DMS 273 (cell line): ENCODE measurements at regions not wholly inside any gene's neighbourhood (a gene's known extent, or its start where the extent isn't known, plus 50 kb on each side); places are given as distances from the start of the nearest gene placed in this dataset.
"Not testable (repeated sequence)": the region's sequence is repeated elsewhere in the genome, so short reads cannot be mapped to it uniquely, and the experiment has no call there.

Experiments
- DNase-seq: peaks from one replicate; lab custom pipeline; 2025; ENCODE audit not compliant: unreplicated experiment; lab: John Stamatoyannopoulos, UW

DNA sequence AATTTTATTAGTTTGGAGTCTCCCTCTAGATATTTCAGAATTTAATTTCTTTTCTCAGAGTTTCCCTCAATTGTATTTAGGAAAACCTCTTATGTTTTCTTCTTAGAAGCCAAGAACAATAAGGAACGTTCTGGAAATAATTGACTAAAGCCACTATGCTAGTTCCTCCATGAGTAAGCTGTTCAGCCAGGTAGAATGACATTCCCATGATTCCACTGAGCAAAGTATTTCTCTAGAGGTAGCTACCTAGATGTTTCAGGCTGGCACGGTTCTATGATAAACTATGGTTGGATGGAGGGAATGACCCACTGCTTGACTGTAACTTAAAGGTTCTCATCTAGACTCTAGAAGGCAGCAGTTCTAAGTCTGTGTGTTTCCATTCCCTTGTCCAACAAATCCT is 62.4 kb downstream of the CLDN17 start:
- DNase-seq, result no peak

DNA sequence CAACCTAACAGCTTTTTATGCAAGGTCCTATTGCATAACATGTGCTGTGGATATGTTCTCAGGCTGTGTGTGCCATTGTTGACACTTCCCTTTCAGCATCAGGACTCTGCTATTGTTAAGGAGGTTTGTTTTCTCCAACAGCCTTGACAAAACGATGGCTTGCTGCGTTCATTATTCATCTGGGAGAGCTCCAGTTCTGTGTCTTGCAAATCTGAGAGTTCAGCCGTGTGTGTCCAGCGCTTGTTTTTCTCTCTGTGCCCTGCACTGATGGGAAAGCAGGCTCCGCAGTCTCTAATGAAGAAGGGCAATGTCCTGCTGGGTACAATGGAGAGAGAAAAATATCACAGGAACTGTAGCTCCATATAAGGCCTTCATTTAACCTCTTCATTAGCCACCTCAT is 63.7 kb downstream of the CLDN17 start:
- DNase-seq, result no peak

DNA sequence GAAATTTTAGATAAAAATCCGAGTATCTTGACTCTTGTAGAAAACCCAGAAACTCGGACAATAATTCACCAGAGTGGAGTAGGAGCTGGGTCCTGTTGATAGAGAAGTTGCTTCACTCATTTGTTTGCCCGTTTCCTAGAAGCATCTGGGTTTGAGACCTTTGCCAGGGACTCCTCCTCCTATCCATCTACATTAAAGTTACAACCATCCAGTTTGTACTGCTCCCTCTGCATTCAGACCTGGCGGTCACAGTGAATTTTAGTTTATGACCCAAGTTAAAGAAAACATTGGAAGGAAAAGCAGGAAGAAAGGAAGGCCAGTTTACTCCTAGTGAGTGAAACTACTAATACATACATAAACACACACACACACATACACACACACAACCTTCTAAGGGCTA is 64.6 kb downstream of the CLDN17 start:
- DNase-seq, result no peak

DNA sequence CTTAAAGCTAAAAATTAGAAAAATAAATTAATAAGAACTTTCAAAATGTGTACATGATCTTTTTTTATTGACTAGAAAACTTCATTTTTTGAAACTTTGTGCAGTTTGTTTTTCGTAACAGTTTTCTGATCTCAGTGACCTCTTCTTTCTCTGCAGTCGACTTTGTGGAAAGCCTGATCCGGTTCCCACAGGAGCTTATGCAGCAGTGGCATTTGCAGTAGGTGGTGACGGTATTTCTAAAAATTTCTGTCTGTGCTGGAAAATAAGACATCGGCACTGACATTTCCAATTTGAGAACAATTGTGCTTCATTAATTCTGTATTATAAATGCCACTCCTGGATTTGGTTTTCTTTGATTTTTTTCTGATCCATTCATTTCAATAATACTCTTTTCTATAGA is 68.8 kb downstream of the CLDN17 start:
- DNase-seq, result no peak

DNA sequence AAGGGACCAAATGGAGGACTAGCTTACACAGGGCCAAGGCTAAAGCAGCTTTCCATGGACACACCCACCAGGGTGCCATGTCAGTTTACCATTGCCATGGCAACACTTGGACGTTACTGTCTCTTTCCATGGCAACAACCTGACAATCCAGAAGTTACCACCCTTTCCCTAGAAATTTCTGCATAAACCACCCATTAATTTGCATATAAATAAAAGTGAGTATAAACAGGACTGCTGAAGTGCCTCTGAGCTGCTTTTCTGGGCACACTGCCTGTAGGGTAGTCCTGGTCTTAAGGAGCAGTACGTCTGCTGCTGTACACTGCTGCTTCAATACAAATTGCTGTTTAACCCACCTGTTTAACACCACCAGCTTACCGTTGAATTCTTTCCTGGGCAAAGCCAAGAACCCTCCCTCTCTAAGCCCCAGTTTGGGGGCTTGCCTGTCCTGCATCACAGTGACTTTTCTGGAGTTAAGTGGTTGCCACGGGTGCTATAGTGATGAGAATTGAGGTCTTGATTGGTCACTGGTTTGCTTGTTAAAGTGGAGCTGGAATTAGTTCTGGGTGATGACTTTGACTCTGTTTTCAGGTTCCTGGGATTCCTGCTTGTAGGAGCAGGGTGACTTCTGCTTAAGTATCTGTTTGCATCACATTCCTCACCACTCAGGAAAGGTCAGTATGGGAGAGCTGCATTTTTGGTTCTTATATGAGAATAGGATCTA is 83.2 kb downstream of the CLDN17 start:
- no peak for DNase-seq

DNA sequence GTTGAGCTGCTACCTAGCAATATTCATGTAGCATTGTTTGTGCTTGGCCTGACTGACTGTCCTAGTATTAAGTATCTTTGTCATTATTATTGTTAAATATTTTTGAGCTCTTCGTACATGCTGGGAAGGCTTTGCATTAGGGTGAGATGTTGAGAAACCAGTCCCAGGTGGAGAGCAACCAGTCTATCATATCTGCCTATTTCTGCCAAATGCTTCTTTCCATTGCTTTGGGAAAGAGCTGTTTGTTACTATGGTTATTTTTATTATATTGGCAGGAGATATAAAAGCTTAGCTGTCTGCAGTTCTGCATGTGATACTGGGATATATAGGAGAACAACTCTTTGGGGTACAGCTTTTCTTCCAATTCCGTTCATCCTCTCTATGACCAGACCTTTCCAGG is 85.1 kb downstream of the CLDN17 start:
- no peak for DNase-seq

DNA sequence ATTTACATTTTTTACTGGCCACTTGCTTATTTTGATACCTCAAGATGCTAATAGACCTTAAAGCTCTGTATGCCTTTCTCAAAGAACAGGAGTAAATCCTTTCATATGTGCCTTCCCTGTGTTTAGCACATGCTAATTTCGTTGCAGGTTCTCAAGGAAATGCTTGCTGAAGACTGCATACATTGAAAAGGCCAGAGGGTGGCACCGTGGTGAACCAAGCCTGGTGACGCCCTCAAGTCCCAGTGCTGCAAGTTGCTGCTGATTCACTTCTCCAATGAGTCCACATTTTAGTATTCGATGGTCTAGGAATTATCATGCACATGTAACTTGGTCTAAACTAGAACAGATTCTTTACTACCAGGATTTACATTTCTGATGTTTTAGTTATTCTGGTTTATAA is 94.1 kb downstream of the CLDN17 start:
- DNase-seq, result peak; percentile 15

DNA sequence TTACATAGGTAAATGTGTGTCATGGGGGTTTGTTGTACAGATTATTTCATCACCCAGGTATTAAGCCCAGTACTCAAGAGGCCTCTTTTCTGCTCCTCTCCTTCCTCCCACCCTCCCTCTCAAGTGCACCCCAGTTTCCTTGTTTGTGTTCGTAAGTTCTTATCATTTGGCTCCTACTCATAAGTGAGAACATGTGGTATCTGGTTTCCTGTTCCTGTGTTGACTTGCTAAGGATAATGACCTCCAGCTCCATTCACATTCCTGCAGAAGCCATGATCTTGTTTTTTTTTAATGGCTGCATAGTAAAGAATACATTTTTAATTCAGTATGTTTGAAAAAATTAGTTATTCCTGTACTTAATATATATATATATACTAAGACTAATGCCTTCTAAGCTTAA is 107.7 kb downstream of the CLDN17 start:
- no peak for DNase-seq

DNA sequence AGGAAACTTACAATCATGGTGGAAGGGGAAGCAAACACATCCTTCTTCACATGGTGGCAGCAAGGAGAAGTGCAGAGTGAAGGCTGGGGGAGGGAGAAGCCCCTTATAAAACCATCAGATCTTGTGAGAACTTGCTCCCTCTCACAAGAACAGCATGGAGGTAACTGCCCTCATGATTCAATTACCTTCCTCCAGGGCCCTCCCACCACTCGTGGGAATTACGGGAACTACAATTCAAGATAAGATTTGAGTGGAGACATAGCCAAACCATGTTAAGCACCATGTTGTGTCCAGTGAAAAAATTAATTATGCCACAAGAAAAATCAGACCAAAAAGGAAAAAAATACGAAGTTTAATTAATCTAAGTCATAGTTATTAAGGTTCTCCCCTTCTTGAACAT is 109.5 kb downstream of the CLDN17 start:
- no peak for DNase-seq

DNA sequence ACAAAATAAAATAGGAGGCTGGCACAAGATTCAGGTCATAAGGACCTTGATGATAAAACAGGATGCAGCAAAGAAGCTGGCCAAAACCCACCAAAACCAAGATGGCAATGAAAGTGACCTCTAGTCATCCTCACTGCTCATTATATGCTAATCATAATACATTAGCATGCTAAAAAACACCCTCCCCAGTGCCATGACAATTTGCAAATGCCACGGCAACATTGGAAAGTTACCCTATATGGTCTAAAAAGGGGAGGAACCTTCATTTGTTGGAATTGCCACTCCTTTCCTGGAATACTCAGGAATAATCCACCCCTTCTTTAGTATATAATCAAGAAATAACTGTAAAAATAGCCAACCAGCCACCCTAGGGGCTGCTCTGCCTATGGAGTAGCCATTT is 108.8 kb upstream of the GRIK1 start:
- DNase-seq, result no peak

DNA sequence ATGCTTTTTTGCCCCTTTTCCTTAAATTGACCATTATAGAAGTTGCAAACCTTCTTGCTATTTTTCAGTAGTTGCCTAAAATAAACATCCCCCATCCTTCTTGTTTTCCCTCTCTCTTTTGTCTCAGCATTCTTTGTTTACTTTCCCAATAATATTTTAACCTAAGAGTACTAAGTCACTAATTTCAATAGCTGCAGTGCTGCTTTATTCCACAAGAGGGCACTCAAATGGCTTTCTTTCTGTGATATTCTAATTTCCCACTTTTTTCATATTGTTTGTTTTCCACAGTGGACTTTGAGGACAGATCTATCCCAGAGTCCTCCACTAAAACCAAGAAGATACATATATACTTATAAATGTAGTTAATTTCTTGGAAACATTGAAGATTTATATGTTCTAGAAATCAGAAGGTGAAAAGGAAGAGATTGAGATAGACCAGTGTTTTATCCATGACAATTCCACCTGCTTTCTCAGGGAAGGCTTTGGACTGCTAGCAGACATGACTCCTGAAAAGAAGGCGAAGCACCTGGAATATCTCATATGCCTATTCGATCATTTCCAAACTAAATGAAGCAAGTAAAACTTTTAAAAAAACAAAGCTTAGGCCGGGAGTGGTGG is 104.8 kb upstream of the GRIK1 start:
- DNase-seq, result peak; percentile 38

DNA sequence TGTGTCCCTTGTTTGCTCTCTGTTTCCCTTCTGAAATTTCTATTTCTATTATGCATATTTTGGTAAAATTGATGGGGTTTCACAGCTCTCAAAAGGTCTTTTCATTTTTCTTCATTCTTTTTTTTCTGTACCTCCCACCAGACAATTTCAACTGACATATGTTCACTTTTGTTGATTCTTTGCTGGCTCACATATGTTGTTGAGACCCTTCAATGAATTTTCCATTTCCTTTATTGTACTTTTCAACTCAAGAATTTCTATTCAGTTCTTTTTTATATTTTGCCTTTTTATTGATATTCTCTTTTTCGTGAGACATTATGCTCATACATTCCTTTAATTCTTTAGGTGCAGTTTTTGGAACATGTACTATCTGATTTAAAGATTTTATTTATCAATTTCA is 102.6 kb upstream of the GRIK1 start:
- DNase-seq, result no peak

DNA sequence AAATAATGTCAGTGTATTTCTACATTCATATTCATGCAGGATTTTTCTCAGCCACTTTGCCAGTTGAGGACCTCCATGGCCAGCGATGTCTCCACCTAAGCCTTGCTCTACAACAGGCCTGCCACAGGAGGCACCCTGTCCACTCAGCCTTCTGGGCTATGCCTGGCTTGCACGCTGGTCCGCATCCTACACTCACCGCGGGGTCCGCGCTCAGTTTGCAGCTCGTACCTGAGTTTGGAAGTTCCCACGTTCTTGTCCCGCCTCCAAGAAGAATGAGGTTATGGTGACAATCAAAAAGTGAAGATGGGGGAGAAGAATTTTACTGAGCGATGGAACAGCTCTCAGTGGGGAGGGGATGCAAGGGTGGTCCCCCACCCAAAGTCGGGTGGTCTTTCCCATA is 93.6 kb upstream of the GRIK1 start:
- DNase-seq, result no peak

DNA sequence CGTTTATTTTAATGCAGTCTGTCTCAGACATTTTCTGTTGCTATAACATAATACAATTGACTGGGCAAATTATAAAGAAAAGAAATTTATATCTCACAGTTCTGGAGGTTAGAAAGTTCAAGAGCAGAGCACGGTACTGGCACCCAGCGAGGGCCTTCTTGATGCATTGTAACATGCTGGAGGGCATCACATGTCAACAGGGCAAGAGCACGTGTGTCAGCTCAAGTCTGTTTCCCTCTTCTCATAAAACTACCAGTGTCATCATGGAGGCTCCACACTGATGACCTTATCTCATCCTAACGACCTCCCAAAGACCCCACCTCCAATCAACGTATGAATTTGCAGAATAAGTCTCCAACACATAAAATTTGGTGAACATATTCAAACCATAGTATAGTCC is 90.6 kb upstream of the GRIK1 start:
- DNase-seq, result no peak

DNA sequence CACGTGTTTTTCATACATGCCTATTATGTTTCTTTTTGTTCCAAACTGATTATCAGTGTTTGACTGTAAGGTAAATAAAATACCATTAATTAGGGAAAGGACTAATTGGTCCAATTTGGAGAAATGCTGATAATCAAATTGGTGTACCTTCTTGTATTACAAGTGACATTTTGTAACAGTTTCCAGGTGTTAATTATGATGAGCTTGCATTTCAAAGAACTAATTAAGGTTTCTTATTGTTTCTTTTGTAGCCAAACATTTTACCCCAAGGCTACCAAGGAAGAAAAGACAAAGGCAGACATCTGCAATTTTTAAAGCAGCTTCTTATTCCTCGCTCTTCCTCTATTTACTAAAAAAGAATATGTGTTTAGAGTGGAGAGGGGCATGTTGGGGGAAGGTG is 88.7 kb upstream of the GRIK1 start:
- no peak for DNase-seq

DNA sequence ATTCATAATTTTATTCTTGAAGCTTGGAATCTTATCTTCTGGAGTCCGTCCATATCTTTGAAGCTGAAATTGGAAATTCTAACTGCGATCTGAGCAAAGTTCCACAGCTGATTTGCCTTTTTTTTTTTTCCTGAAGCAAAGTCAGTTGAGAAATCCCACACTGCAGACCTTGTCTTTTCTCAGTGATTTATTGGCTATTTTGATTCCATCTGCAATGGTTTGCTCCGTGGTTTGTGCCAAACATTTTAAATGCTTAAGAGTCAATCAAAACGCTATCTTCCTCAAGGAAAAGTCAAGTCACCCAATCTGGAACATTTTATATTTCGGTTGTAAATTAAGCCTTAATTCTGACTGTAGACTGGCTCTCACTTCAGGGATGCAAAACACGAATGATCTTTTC is 88.2 kb upstream of the GRIK1 start:
- DNase-seq, result no peak

DNA sequence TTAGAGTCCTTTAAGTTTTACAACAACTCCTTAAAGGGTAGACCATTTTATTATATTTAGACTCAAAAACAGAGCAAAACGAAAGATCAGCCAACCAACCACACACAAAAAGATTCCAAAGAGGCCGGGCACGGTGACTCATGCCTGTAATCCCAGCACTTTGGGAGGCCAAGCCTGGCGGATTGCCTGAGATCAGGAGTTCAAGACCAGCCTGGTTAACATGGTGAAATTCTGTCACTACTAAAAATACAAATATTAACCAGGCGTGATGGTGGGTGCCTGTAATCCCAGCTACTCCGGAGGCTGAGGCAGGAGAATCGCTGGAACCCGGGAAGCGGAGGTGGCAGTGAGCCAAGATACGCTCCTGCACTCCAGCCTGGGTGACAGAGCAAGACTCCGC is 83.3 kb upstream of the GRIK1 start:
- not testable (repeated sequence) for DNase-seq

DNA sequence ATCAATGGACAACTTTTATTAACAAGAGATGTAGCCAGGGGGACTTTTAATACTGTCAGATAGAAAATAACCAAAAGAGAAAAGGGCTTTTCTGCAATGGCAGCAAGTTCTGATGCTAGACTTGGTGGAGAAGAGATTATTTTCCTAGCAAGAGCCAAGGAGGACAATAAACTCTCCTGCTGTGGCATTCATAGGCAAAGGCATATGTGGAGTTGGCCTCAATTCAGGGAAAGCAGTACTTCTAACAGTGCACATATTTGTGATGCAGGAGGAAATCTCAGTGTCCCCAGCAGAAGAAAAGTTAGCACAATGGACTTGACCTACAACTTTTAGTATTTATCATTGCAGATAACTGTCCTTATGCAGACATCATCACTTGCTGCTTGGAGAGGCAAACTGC is 75.1 kb upstream of the GRIK1 start:
- no peak for DNase-seq

DNA sequence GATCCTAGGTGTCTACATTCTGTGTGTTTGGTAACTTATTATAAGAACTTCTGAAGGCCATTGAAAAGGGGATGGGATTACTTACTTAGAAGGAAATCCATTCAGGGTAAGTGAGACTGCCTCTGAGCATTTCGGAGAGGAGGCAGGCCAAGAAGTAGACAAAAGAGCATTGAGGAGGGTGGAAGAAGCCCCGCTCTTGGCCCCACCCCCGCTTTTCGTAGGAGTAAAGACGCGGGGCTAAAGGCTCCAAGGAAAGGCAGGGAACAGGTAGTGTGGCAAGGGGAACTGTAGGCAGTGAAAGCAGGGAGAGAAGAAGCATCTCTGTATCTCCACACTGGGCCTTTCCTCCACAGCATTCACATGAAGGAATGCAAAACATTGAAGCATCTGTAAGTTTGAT is 51.8 kb upstream of the GRIK1 start:
- DNase-seq, result no peak

DNA sequence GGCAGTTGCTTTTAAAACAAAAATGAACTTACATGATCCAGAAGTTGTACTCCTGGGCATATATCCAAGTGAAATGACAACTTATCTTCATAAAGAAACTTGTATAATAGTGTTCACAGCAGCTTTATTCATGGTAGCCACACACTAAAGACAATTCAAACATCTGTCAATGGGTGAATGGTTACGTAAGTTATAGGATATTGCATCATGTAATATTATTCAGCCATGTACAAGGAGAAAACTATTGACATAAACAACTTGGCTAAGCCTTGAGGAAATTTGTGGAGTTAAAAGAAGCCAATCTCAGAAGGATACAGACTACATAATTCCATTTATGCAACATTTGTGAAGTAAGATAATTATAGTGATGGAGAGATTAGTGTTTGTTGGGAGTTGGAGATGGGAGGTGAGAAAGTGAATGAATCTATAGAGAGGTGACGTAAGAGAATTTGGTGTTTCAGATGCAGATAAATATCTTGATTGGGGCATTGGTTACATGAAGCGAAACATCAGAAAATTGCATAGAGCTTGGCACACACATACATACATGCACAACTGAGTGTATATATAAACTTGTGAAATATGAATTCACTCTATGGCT is 49.9 kb upstream of the GRIK1 start:
- no peak for DNase-seq
